ACC112 (cell line): ENCODE measurements at regions not wholly inside any gene's neighbourhood (a gene's known extent, or its start where the extent isn't known, plus 50 kb on each side); places are given as distances from the start of the nearest gene placed in this dataset.

Experiments
- H2AFZ ChIP-seq: fragments of 200-600 bp; sonication (generic); one replicate; pipeline ENCODE4 v1.6.0; 2017; ENCODE audit warnings: antibody characterized with exemption, low read length; ENCODE audit not compliant: unreplicated experiment
- H3K27ac ChIP-seq: fragments of 200-600 bp; sonication (generic); 2 replicates; pipeline ENCODE4 v1.5.1; 2014; ENCODE audit warnings: low read depth, mild to moderate bottlenecking, antibody characterized with exemption, low read length, moderate library complexity
- H3K27me3 ChIP-seq: fragments of 200-600 bp; sonication (generic); 2 replicates; pipeline ENCODE4 v1.6.1; 2014; ENCODE audit warnings: mild to moderate bottlenecking, antibody characterized with exemption, low read length, moderate library complexity, mixed read lengths; ENCODE audit not compliant: insufficient read depth
- H3K36me3 ChIP-seq: fragments of 200-600 bp; sonication (generic); 2 replicates; pipeline ENCODE4 v1.6.1; 2016; ENCODE audit warnings: mild to moderate bottlenecking, antibody characterized with exemption, low read length, moderate library complexity, mixed read lengths; ENCODE audit not compliant: insufficient read depth
- H3K4me1 ChIP-seq: fragments of 200-600 bp; sonication (generic); one replicate; pipeline ENCODE4 v1.6.1; 2016; ENCODE audit warnings: low read length, mixed read lengths; ENCODE audit not compliant: insufficient read depth, unreplicated experiment, control insufficient read depth
- H3K4me3 ChIP-seq: fragments of 200-600 bp; sonication (generic); 2 replicates; pipeline ENCODE4 v1.5.1; 2014; ENCODE audit warnings: mild to moderate bottlenecking, low read depth, low read length
- H3K79me2 ChIP-seq: fragments of 200-600 bp; sonication (generic); one replicate; pipeline ENCODE4 v1.6.0; 2016; ENCODE audit warnings: low read length; ENCODE audit not compliant: control insufficient read depth, unreplicated experiment, insufficient read depth

- Histone ChIP-seq H3K27ac (no peak overlapping the region), H3K79me2 (no peaks in the 10 kb centered on the region)
Observed at GRCh38 chr2:180647221-180647620, 333.2 kb upstream of the UBE2E3 start.

GRCh38 chr2:180646756-180647155, 333.6 kb upstream of the UBE2E3 start:
- no peaks in the 10 kb centered on the region for H3K36me3 ChIP-seq
- no peak overlapping the region for H3K4me3 ChIP-seq
- H3K27ac ChIP-seq: no peak overlapping the region
- H3K79me2 ChIP-seq: no peaks in the 10 kb centered on the region
- H2AFZ ChIP-seq: no peak overlapping the region
- H3K4me1 ChIP-seq: no peaks in the 10 kb centered on the region
- no peaks in the 10 kb centered on the region for H3K27me3 ChIP-seq

More at GRCh38 chr2:180647221-180647620, 333.2 kb upstream of the UBE2E3 start:
- Histone ChIP-seq H3K27me3 (no peaks in the 10 kb centered on the region), H2AFZ (no peak overlapping the region), H3K36me3 (no peaks in the 10 kb centered on the region), H3K4me3 (no peak overlapping the region), H3K4me1 (no peaks in the 10 kb centered on the region)

- H3K4me3 ChIP-seq: no peak overlapping the region
- no peaks in the 10 kb centered on the region for H3K4me1 ChIP-seq
- no peak overlapping the region for H2AFZ ChIP-seq
- H3K79me2 ChIP-seq: no peaks in the 10 kb centered on the region
- H3K27ac ChIP-seq: peak overlapping the region; percentile 37; the same call in 1 of the 2 replicates
- no peaks in the 10 kb centered on the region for H3K27me3 ChIP-seq
- no peaks in the 10 kb centered on the region for H3K36me3 ChIP-seq
Observed at GRCh38 chr2:180644709-180645108, 335.7 kb upstream of the UBE2E3 start.

- Histone ChIP-seq H2AFZ (no peak overlapping the region), H3K27me3 (no peaks in the 10 kb centered on the region), H3K79me2 (no peaks in the 10 kb centered on the region), H3K4me3 (no peak overlapping the region), H3K4me1 (peaks cover 10% of the 10 kb centered on the region), H3K36me3 (no peaks in the 10 kb centered on the region), H3K27ac (no peak overlapping the region)
Observed at GRCh38 chr2:180630756-180631155, 349.6 kb upstream of the UBE2E3 start.

GRCh38 chr2:180625006-180625844, 355.2 kb upstream of the UBE2E3 start:
- Histone ChIP-seq H3K4me1 (peaks cover 40% of the 10 kb centered on the region), H3K27ac (peak overlapping the region; percentile 62), H3K79me2 (no peaks in the 10 kb centered on the region), H2AFZ (no peak overlapping the region), H3K27me3 (no peaks in the 10 kb centered on the region), H3K36me3 (no peaks in the 10 kb centered on the region), H3K4me3 (no peak overlapping the region)

GRCh38 chr2:180621941-180622918, 358.2 kb upstream of the UBE2E3 start:
- Histone ChIP-seq H3K4me1 (peaks cover 40% of the 10 kb centered on the region), H3K36me3 (no peaks in the 10 kb centered on the region), H3K27me3 (no peaks in the 10 kb centered on the region), H3K4me3 (no peak overlapping the region), H3K27ac (peak overlapping the region; percentile 75), H3K79me2 (no peaks in the 10 kb centered on the region), H2AFZ (no peak overlapping the region)

GRCh38 chr2:180621366-180621765, 359.0 kb upstream of the UBE2E3 start:
- H3K4me3 ChIP-seq: no peak overlapping the region
- H3K36me3 ChIP-seq: no peaks in the 10 kb centered on the region
- H3K27me3 ChIP-seq: no peaks in the 10 kb centered on the region
- H3K4me1 ChIP-seq: peaks cover 40% of the 10 kb centered on the region
- H3K27ac ChIP-seq: peak overlapping the region; percentile 75
- H2AFZ ChIP-seq: no peak overlapping the region
- no peaks in the 10 kb centered on the region for H3K79me2 ChIP-seq

GRCh38 chr2:180618570-180618969, 361.8 kb upstream of the UBE2E3 start:
- Histone ChIP-seq H3K27ac (no peak overlapping the region), H3K4me1 (peaks cover 16% of the 10 kb centered on the region), H3K27me3 (no peaks in the 10 kb centered on the region), H2AFZ (no peak overlapping the region), H3K4me3 (no peak overlapping the region), H3K36me3 (no peaks in the 10 kb centered on the region), H3K79me2 (no peaks in the 10 kb centered on the region)

- Histone ChIP-seq H2AFZ (no peak overlapping the region), H3K79me2 (no peaks in the 10 kb centered on the region), H3K4me1 (no peaks in the 10 kb centered on the region), H3K27ac (no peak overlapping the region), H3K36me3 (no peaks in the 10 kb centered on the region), H3K4me3 (no peak overlapping the region), H3K27me3 (no peaks in the 10 kb centered on the region)
Observed at GRCh38 chr2:180614776-180615175, 365.6 kb upstream of the UBE2E3 start.

- Histone ChIP-seq H3K36me3 (no peaks in the 10 kb centered on the region), H3K27ac (no peak overlapping the region)
Observed at GRCh38 chr2:180609626-180610340, 370.6 kb upstream of the UBE2E3 start.

More at GRCh38 chr2:180609626-180610340, 370.6 kb upstream of the UBE2E3 start:
- no peak overlapping the region for H3K4me3 ChIP-seq
- H3K4me1 ChIP-seq: no peaks in the 10 kb centered on the region
- H3K79me2 ChIP-seq: no peaks in the 10 kb centered on the region
- no peaks in the 10 kb centered on the region for H3K27me3 ChIP-seq
- H2AFZ ChIP-seq: no peak overlapping the region
